Endodermal cell (in vitro differentiated cells): ENCODE measurements at regions not wholly inside any gene's neighbourhood (a gene's known extent, or its start where the extent isn't known, plus 50 kb on each side); places are given as distances from the start of the nearest gene placed in this dataset.

ENCODE experiments used
- DNase-seq: peaks from one replicate; pipeline ENCODE4 v3.0.0-alpha.2; 2017
- H3K27ac ChIP-seq: 2 replicates; pipeline ENCODE4 v1.5.1; 2013; ENCODE audit warnings: mild to moderate bottlenecking, low read depth, low read length, moderate library complexity
- H3K27me3 ChIP-seq: 2 replicates; pipeline ENCODE4 v1.6.1; 2013; ENCODE audit warnings: mild to moderate bottlenecking, low read length, moderate library complexity; ENCODE audit not compliant: insufficient read depth, control insufficient read depth, poor library complexity, severe bottlenecking
- H3K36me3 ChIP-seq: 2 replicates; pipeline ENCODE4 v1.7.0; 2013; ENCODE audit warnings: mild to moderate bottlenecking, low read length, moderate library complexity; ENCODE audit not compliant: control insufficient read depth, insufficient read depth
- H3K4me1 ChIP-seq: one replicate; pipeline ENCODE4 v1.7.0; 2013; ENCODE audit warnings: low read length; ENCODE audit not compliant: control insufficient read depth, insufficient read depth
- H3K4me3 ChIP-seq: 2 replicates; pipeline ENCODE4 v1.5.1; 2013; ENCODE audit warnings: mild to moderate bottlenecking, low read length, moderate library complexity
- H3K9ac ChIP-seq: 2 replicates; pipeline ENCODE4 v1.6.1; 2013; ENCODE audit warnings: mild to moderate bottlenecking, low read length, moderate library complexity; ENCODE audit not compliant: poor library complexity, severe bottlenecking; ENCODE audit errors: extremely low read depth
- H3K9me3 ChIP-seq: 2 replicates; pipeline ENCODE4 v1.6.1; 2013; ENCODE audit warnings: mild to moderate bottlenecking, low read length, moderate library complexity; ENCODE audit not compliant: control insufficient read depth
- H3K27ac Mint-ChIP-seq: 2 replicates; pipeline ENCODE4 v1.8.0; 2020; ENCODE audit warnings: mixed read lengths
- H3K27me3 Mint-ChIP-seq: 2 replicates; pipeline ENCODE4 v1.8.0; 2021; ENCODE audit warnings: mild to moderate bottlenecking, mixed read lengths; ENCODE audit not compliant: insufficient read depth
- H3K36me3 Mint-ChIP-seq: 2 replicates; pipeline ENCODE4 v1.8.0; 2020; ENCODE audit warnings: low read depth, mixed read lengths
- H3K4me1 Mint-ChIP-seq: 2 replicates; pipeline ENCODE4 v1.8.0; 2020; ENCODE audit warnings: mixed read lengths
- H3K4me3 Mint-ChIP-seq: 2 replicates; pipeline ENCODE4 v1.8.0; 2020; ENCODE audit warnings: mild to moderate bottlenecking, moderate library complexity, mixed read lengths
- H3K9me3 Mint-ChIP-seq: 2 replicates; pipeline ENCODE4 v1.8.0; 2020; ENCODE audit warnings: mild to moderate bottlenecking, mixed read lengths
- WGBS, 2 experiments: methylation state at CpG; one replicate each; pipeline versions ENCODE4 v1.1.5 to v1.1.7; 2013; ENCODE audit warnings: missing lambda C conversion rate in 2 of 2, mixed read lengths in 1 of 2; ENCODE audit not compliant: insufficient coverage in 1 of 2, insufficient read length in 1 of 2; 5-methylcytosine and 5-hydroxymethylcytosine counted together
- TF ChIP-seq, protein P1 (sequence below): fragments of 200-600 bp; sonication (generic); conservative IDR thresholded peaks from 2 replicates; pipeline ENCODE4 v1.5.0; 2021; ENCODE audit warnings: antibody characterized with exemption, mild to moderate bottlenecking

DNA sequence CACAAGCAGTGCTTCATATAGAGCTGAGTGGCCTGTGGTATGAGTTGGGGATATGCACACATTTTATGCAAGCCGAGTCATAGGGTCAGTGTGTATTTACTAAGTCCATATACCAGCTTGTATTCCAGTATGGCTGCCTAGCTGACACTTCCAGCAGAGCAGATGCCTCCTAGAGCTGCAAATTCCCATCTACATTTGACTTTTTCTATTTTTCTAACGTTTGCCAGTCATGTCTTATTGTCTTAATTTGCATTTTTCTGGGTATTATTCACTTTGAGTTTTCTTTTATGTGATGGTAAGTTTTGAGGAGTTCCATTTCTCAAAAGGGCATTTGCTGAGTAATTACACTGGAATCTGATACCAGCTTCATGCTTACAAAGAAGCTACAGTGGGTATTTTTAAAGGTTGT is 334.5 kb upstream of the CDH2 start:
- DNase-seq, result no peak
- TF ChIP-seq, protein P1, sequence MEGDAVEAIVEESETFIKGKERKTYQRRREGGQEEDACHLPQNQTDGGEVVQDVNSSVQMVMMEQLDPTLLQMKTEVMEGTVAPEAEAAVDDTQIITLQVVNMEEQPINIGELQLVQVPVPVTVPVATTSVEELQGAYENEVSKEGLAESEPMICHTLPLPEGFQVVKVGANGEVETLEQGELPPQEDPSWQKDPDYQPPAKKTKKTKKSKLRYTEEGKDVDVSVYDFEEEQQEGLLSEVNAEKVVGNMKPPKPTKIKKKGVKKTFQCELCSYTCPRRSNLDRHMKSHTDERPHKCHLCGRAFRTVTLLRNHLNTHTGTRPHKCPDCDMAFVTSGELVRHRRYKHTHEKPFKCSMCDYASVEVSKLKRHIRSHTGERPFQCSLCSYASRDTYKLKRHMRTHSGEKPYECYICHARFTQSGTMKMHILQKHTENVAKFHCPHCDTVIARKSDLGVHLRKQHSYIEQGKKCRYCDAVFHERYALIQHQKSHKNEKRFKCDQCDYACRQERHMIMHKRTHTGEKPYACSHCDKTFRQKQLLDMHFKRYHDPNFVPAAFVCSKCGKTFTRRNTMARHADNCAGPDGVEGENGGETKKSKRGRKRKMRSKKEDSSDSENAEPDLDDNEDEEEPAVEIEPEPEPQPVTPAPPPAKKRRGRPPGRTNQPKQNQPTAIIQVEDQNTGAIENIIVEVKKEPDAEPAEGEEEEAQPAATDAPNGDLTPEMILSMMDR, result no peak
- Mint-ChIP-seq H3K4me1 (no peaks in the 10 kb centered on the region), H3K4me3 (no peak overlapping the region), H3K36me3 (no peaks in the 10 kb centered on the region), H3K27ac (no peak overlapping the region), H3K9me3 (no peaks in the 10 kb centered on the region), H3K27me3 (no peaks in the 10 kb centered on the region)
- no peak overlapping the region for H3K9ac ChIP-seq
- H3K27ac ChIP-seq, result no peak overlapping the region
- no peak overlapping the region for H3K4me3 ChIP-seq
- no peaks in the 10 kb centered on the region for H3K27me3 ChIP-seq
- H3K36me3 ChIP-seq, result no peaks in the 10 kb centered on the region
- H3K9me3 ChIP-seq, result no peaks in the 10 kb centered on the region
- 49% methylated on average over 2 of the region's 2 CpGs; no CpG with 5 or more reads in 1 of the 2 experiments for WGBS, 2 experiments
- H3K4me1 ChIP-seq, result no peaks in the 10 kb centered on the region

DNA sequence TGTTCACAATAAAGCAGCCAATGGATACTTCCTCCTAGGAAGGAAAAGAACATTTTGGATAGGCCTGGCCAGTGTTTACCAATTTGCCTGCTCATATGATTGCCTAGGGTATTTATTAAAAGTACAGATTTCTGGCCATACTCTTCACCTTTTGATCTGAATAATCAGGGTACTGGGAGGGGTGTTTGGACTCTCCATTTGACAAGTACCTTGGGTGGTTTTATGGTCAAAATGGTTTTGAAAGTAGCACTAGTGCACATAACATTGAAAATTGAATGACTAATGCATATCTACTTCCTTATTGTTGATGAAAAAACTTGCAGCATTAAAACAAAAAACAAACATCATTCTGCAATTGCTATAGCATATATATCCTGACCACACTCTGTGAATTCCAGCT is 333.3 kb upstream of the CDH2 start:
- Mint-ChIP-seq H3K4me3 (no peak overlapping the region), H3K27ac (no peak overlapping the region), H3K36me3 (no peaks in the 10 kb centered on the region), H3K4me1 (no peaks in the 10 kb centered on the region), H3K9me3 (no peaks in the 10 kb centered on the region), H3K27me3 (no peaks in the 10 kb centered on the region)
- H3K27ac ChIP-seq, result no peak overlapping the region
- DNase-seq, result no peak
- no peaks in the 10 kb centered on the region for H3K36me3 ChIP-seq
- H3K27me3 ChIP-seq, result no peaks in the 10 kb centered on the region
- H3K4me3 ChIP-seq, result no peak overlapping the region
- no peaks in the 10 kb centered on the region for H3K4me1 ChIP-seq
- TF ChIP-seq, protein P1, result no peak
- no peak overlapping the region for H3K9ac ChIP-seq
- no peaks in the 10 kb centered on the region for H3K9me3 ChIP-seq

DNA sequence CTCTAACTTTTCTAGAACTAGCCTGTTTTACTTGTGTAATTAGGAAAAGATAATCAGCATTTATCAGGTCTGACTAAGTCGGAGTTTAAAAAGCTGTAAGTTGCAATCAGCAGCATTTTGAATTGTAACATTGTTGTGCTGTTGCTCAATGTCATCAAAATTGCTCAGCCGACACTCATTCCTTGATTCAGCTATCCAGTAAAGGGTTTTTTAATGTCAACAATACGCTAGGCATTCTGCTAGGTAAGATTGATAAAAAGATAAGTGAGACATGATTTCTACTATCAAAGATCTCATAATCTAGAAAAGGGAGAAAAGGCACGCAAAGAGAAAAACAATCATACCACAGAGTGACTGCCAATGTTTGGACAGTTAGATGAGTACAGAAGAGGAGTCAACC is 327.1 kb upstream of the CDH2 start:
- H3K27me3 Mint-ChIP-seq, result no peaks in the 10 kb centered on the region
- no peak overlapping the region for H3K4me3 ChIP-seq
- no peaks in the 10 kb centered on the region for H3K4me1 ChIP-seq
- no peaks in the 10 kb centered on the region for H3K9me3 ChIP-seq
- H3K27me3 ChIP-seq, result no peaks in the 10 kb centered on the region
- H3K9me3 Mint-ChIP-seq, result no peaks in the 10 kb centered on the region
- no peaks in the 10 kb centered on the region for H3K36me3 ChIP-seq
- H3K9ac ChIP-seq, result no peak overlapping the region
- no peak overlapping the region for H3K4me3 Mint-ChIP-seq
- DNase-seq, result no peak
- H3K27ac Mint-ChIP-seq, result no peak overlapping the region
- 95 to 97% methylated on average over 2 to 4 of the region's 4 CpGs for WGBS, 2 experiments
- H3K27ac ChIP-seq, result no peak overlapping the region
- TF ChIP-seq, protein P1, result no peak
- no peaks in the 10 kb centered on the region for H3K36me3 Mint-ChIP-seq
- no peaks in the 10 kb centered on the region for H3K4me1 Mint-ChIP-seq
